ENCODE measurements at regions not wholly inside any gene's neighbourhood (a gene's known extent, or its start where the extent isn't known, plus 50 kb on each side); places are given as distances from the start of the nearest gene placed in this dataset.
"Not testable (repeated sequence)": the region's sequence is repeated elsewhere in the genome, so short reads cannot be mapped to it uniquely, and the experiment has no call there.

- TF ChIP-seq CTCF (IDR thresholded peaks at IDR 0.05; ENCODE audit: low read length); EZH2 (optimal IDR thresholded peaks at IDR 0.05; ENCODE audit: low read depth, low read length): not testable (repeated sequence)
These were observed 69.0 kb upstream of the FHIP2A start for GRCh38 chr10:114752570-114752969.
